PC-9 (cell line): ENCODE measurements at regions not wholly inside any gene's neighbourhood (a gene's known extent, or its start where the extent isn't known, plus 50 kb on each side); places are given as distances from the start of the nearest gene placed in this dataset.

Source experiments
- EZH2 ChIP-seq: fragments of 200-600 bp; sonication (generic); IDR thresholded peaks from 2 replicates; pipeline ENCODE4 v1.8.0; 2017; ENCODE audit warnings: antibody characterized with exemption, low read depth
- TF ChIP-seq, protein P1 (sequence below): fragments of 200-600 bp; sonication (generic); conservative IDR thresholded peaks from 2 replicates; pipeline ENCODE4 v1.6.1; 2017; ENCODE audit warnings: mixed run types, antibody characterized with exemption, mild to moderate bottlenecking, moderate library complexity

- TF ChIP-seq, protein P1, sequence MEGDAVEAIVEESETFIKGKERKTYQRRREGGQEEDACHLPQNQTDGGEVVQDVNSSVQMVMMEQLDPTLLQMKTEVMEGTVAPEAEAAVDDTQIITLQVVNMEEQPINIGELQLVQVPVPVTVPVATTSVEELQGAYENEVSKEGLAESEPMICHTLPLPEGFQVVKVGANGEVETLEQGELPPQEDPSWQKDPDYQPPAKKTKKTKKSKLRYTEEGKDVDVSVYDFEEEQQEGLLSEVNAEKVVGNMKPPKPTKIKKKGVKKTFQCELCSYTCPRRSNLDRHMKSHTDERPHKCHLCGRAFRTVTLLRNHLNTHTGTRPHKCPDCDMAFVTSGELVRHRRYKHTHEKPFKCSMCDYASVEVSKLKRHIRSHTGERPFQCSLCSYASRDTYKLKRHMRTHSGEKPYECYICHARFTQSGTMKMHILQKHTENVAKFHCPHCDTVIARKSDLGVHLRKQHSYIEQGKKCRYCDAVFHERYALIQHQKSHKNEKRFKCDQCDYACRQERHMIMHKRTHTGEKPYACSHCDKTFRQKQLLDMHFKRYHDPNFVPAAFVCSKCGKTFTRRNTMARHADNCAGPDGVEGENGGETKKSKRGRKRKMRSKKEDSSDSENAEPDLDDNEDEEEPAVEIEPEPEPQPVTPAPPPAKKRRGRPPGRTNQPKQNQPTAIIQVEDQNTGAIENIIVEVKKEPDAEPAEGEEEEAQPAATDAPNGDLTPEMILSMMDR, result no peak
- no peak for TF ChIP-seq EZH2
These were observed 190.7 kb downstream of the EXOC5 start for GRCh38 chr14:57078054-57078453.
